Fibroblast of lung (primary cell): ENCODE measurements at regions not wholly inside any gene's neighbourhood (a gene's known extent, or its start where the extent isn't known, plus 50 kb on each side); places are given as distances from the start of the nearest gene placed in this dataset.

Experiments
- DNase-seq, 2 donors: peaks; one replicate each; pipeline versions ENCODE4 v3.0.0 to v3.0.0-alpha.2; 2010; ENCODE audit warnings: low read depth in 2 of 2
- H2AFZ ChIP-seq: 2 replicates; pipeline ENCODE4 v1.5.1; 2012; ENCODE audit warnings: low read length, control low read depth, inconsistent platforms
- H3K27ac ChIP-seq: 2 replicates; pipeline ENCODE4 v1.5.1; 2011; ENCODE audit warnings: low read length, control low read depth; ENCODE audit not compliant: insufficient read depth
- H3K27me3 ChIP-seq: 2 replicates; pipeline ENCODE4 v1.5.1; 2011; ENCODE audit warnings: mild to moderate bottlenecking, low read length; ENCODE audit not compliant: control insufficient read depth, insufficient read depth
- H3K36me3 ChIP-seq: 2 replicates; pipeline ENCODE4 v1.5.1; 2011; ENCODE audit warnings: low read length; ENCODE audit not compliant: control insufficient read depth, insufficient read depth
- H3K4me1 ChIP-seq: 2 replicates; pipeline ENCODE4 v1.5.1; 2011; ENCODE audit warnings: low read length; ENCODE audit not compliant: control insufficient read depth, insufficient read depth; ENCODE audit errors: extremely low read depth
- H3K4me2 ChIP-seq: 2 replicates; pipeline ENCODE4 v1.5.1; 2011; ENCODE audit warnings: low read length, control low read depth; ENCODE audit not compliant: insufficient read depth; ENCODE audit errors: extremely low read depth
- H3K4me3 ChIP-seq, 4 experiments: fragments of 200-600 bp in 1 of 4; sonication (generic) in 1 of 4; replicated peaks in 1 of 4; 2 replicates each; pipeline ENCODE4 v1.5.1; 2011 to 2016; ENCODE audit warnings: low read length in 4 of 4, low read depth in 3 of 4, mild to moderate bottlenecking in 3 of 4, control low read depth in 2 of 4, inconsistent platforms in 1 of 4, mixed read lengths in 1 of 4; ENCODE audit not compliant: insufficient read depth in 1 of 4; ENCODE audit errors: control extremely low read depth in 1 of 4
- H3K79me2 ChIP-seq: 2 replicates; pipeline ENCODE4 v1.5.1; 2012; ENCODE audit warnings: mild to moderate bottlenecking, low read length, inconsistent platforms; ENCODE audit not compliant: control insufficient read depth, insufficient read depth
- H3K9ac ChIP-seq: 2 replicates; pipeline ENCODE4 v1.5.1; 2011; ENCODE audit warnings: mild to moderate bottlenecking, low read length, control low read depth; ENCODE audit not compliant: insufficient read depth
- H3K9me3 ChIP-seq: 2 replicates; pipeline ENCODE4 v1.5.1; 2012; ENCODE audit warnings: low read depth, low read length; ENCODE audit not compliant: control insufficient read depth, insufficient read depth
- H4K20me1 ChIP-seq: 2 replicates; pipeline ENCODE4 v1.5.1; 2011; ENCODE audit warnings: low read length; ENCODE audit not compliant: control insufficient read depth, insufficient read depth; ENCODE audit errors: extremely low read depth
- EZH2 ChIP-seq: IDR thresholded peaks from 2 replicates; pipeline ENCODE4 v1.5.1; 2012; ENCODE audit warnings: low read length, control low read depth, mild to moderate bottlenecking; ENCODE audit errors: missing control alignments
- TF ChIP-seq, protein P1 (sequence below), 2 donors: IDR thresholded peaks in 1 of 2; conservative IDR thresholded peaks in 1 of 2; 1 replicate in 1 of 2; 2 replicates in 1 of 2; pipeline ENCODE4 v1.5.1; 2011 to 2012; ENCODE audit warnings: low read length in 2 of 2, control low read depth in 1 of 2, inconsistent platforms in 1 of 2, low read depth in 1 of 2, mild to moderate bottlenecking in 1 of 2

DNA sequence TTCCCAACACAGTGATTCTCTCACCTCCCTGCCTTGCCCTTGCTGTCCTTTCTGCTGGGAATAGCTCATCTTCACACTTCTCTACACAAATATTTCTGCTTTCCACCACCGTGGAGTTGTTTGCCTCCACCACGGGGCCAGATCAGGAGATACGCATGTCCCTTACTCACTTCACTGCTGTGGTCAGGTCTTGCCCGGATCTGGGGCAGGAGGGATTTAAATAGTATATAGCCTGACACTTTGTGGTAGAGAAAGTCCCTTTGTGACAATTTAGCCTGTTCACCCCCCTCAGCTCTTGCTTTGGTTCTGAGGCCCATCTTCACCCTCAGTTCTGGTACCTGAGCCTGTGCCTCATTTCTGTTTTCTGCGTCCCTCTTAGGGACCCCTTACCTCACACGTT, 92.6 kb upstream of the PREP start:
- Histone ChIP-seq H3K9me3 (no peaks in the 10 kb centered on the region), H3K79me2 (no peaks in the 10 kb centered on the region), H4K20me1 (no peaks in the 10 kb centered on the region), H3K36me3 (no peaks in the 10 kb centered on the region), H3K4me3 (no peak overlapping the region), H3K9ac (no peak overlapping the region), H3K4me1 (no peaks in the 10 kb centered on the region), H3K27ac (no peak overlapping the region), H3K4me2 (no peak overlapping the region), H3K27me3 (no peaks in the 10 kb centered on the region), H2AFZ (no peak overlapping the region)
- DNase-seq = no peak
- TF ChIP-seq, protein P1, sequence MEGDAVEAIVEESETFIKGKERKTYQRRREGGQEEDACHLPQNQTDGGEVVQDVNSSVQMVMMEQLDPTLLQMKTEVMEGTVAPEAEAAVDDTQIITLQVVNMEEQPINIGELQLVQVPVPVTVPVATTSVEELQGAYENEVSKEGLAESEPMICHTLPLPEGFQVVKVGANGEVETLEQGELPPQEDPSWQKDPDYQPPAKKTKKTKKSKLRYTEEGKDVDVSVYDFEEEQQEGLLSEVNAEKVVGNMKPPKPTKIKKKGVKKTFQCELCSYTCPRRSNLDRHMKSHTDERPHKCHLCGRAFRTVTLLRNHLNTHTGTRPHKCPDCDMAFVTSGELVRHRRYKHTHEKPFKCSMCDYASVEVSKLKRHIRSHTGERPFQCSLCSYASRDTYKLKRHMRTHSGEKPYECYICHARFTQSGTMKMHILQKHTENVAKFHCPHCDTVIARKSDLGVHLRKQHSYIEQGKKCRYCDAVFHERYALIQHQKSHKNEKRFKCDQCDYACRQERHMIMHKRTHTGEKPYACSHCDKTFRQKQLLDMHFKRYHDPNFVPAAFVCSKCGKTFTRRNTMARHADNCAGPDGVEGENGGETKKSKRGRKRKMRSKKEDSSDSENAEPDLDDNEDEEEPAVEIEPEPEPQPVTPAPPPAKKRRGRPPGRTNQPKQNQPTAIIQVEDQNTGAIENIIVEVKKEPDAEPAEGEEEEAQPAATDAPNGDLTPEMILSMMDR (conservative IDR thresholded peaks at IDR 0.05 in 1 of 2, IDR thresholded peaks at IDR 0.05 in 1 of 2; ENCODE audit: low read depth in 1 of 2, low read length in 2 of 2) = no peak
- no peak for TF ChIP-seq EZH2

DNA sequence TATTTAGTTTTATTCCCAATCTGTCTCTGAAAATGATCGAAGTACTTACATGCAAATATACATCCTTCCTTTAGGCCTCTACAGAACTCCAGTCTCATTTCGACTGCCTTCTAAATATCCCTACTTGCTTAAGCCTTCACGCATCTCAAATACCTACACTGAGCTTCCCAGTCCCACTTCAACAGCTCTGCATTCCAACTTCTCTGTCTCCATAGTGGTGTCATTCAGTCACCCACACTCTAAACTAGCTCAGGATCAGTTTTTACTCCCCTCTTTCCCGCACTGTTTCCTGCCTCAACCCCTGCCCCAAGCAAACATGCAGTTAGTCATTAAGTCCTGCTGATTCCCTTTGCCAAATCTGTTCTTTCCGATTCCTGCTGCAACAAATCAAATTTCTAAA, 91.8 kb upstream of the PREP start:
- H3K9me3 ChIP-seq = no peaks in the 10 kb centered on the region
- H3K4me1 ChIP-seq = no peaks in the 10 kb centered on the region
- H3K4me2 ChIP-seq = no peak overlapping the region
- DNase-seq = no peak
- no peak overlapping the region for H3K9ac ChIP-seq
- H3K79me2 ChIP-seq = no peaks in the 10 kb centered on the region
- no peak overlapping the region for H2AFZ ChIP-seq
- no peak overlapping the region for H3K4me3 ChIP-seq
- no peaks in the 10 kb centered on the region for H3K27me3 ChIP-seq
- no peak overlapping the region for H3K27ac ChIP-seq
- no peak for TF ChIP-seq EZH2
- TF ChIP-seq, protein P1 (conservative IDR thresholded peaks at IDR 0.05 in 1 of 2, IDR thresholded peaks at IDR 0.05 in 1 of 2; ENCODE audit: low read depth in 1 of 2, low read length in 2 of 2) = no peak
- H3K36me3 ChIP-seq = no peaks in the 10 kb centered on the region
- no peaks in the 10 kb centered on the region for H4K20me1 ChIP-seq

DNA sequence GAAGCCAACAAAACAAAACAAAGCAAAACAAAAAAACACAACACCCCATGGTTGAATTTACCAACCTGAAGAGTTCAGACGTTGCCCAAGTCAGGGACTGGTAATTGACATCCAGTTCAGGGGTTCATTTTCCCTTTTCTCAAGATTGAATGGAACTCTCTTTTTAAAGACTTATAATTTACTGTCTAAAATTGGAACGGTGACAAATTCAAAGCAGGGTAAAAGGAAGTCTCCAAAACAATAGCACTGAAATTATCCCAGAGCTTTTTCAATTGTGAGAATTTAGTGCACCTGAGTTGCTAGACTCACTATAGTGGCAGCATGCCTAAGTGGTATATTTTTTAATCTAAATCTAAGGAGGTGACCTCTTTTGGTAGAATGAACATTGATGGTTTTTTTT, 90.9 kb upstream of the PREP start:
- Histone ChIP-seq H3K4me2 (no peak overlapping the region), H3K27me3 (no peaks in the 10 kb centered on the region), H2AFZ (no peak overlapping the region), H3K79me2 (no peaks in the 10 kb centered on the region), H3K27ac (no peak overlapping the region), H3K9me3 (no peaks in the 10 kb centered on the region), H4K20me1 (no peaks in the 10 kb centered on the region), H3K9ac (no peak overlapping the region), H3K36me3 (no peaks in the 10 kb centered on the region), H3K4me1 (peaks cover 2% of the 10 kb centered on the region), H3K4me3 (no peak overlapping the region)
- TF ChIP-seq EZH2 = no peak
- TF ChIP-seq, protein P1 (conservative IDR thresholded peaks at IDR 0.05 in 1 of 2, IDR thresholded peaks at IDR 0.05 in 1 of 2; ENCODE audit: low read depth in 1 of 2, low read length in 2 of 2) = no peak
- no peak for DNase-seq
